HK-2 (cell line): ENCODE measurements at regions not wholly inside any gene's neighbourhood (a gene's known extent, or its start where the extent isn't known, plus 50 kb on each side); places are given as distances from the start of the nearest gene placed in this dataset.

ENCODE experiments used
- DNase-seq: peaks from one replicate; pipeline ENCODE4 v3.0.0-alpha.2; 2018; ENCODE audit not compliant: unreplicated experiment

- DNase-seq: no peak
Measured at GRCh38 chr2:152875701-152876695, 157.6 kb downstream of the ARL6IP6 start.

GRCh38 chr2:152874955-152875354 is 156.5 kb downstream of the ARL6IP6 start:
- no peak for DNase-seq

- no peak for DNase-seq
Measured at GRCh38 chr2:152870239-152870638, 151.8 kb downstream of the ARL6IP6 start.

GRCh38 chr2:152867397-152867796 is 149.0 kb downstream of the ARL6IP6 start:
- no peak for DNase-seq

- no peak for DNase-seq
Measured at GRCh38 chr2:152864601-152865149, 146.3 kb downstream of the ARL6IP6 start.

GRCh38 chr2:152863826-152864225 is 145.4 kb downstream of the ARL6IP6 start:
- DNase-seq: no peak

- peak; percentile 25 for DNase-seq
Measured at GRCh38 chr2:152861349-152861942, 143.0 kb downstream of the ARL6IP6 start.

GRCh38 chr2:152858594-152859265 is 140.3 kb downstream of the ARL6IP6 start:
- no peak for DNase-seq

GRCh38 chr2:152846697-152847470 is 128.5 kb downstream of the ARL6IP6 start:
- DNase-seq: no peak

- no peak for DNase-seq
Measured at GRCh38 chr2:152835674-152836073, 117.3 kb downstream of the ARL6IP6 start.

- DNase-seq: no peak
Measured at GRCh38 chr2:152827944-152828343, 109.5 kb downstream of the ARL6IP6 start.

GRCh38 chr2:152826581-152827279 is 108.3 kb downstream of the ARL6IP6 start:
- no peak for DNase-seq

- DNase-seq: no peak
Measured at GRCh38 chr2:152825834-152826233, 107.4 kb downstream of the ARL6IP6 start.

- DNase-seq: no peak
Measured at GRCh38 chr2:152823905-152824304, 105.5 kb downstream of the ARL6IP6 start.

- DNase-seq: no peak
Measured at GRCh38 chr2:152822676-152823075, 104.3 kb downstream of the ARL6IP6 start.

- DNase-seq: no peak
Measured at GRCh38 chr2:152820048-152820447, 101.6 kb downstream of the ARL6IP6 start.

- DNase-seq: no peak
Measured at GRCh38 chr2:152815634-152816257, 97.3 kb downstream of the ARL6IP6 start.

- no peak for DNase-seq
Measured at GRCh38 chr2:152814475-152815030, 96.1 kb downstream of the ARL6IP6 start.

GRCh38 chr2:152813351-152813750 is 94.9 kb downstream of the ARL6IP6 start:
- DNase-seq: no peak
